Osteocyte (in vitro differentiated cells): ENCODE measurements at regions not wholly inside any gene's neighbourhood (a gene's known extent, or its start where the extent isn't known, plus 50 kb on each side); places are given as distances from the start of the nearest gene placed in this dataset.

Experiments
- DNase-seq: peaks from one replicate; pipeline ENCODE4 v3.0.0; 2021; ENCODE audit warnings: mixed read lengths; ENCODE audit not compliant: unreplicated experiment; ENCODE audit errors: extremely low spot score
- H3K27ac Mint-ChIP-seq: one replicate; pipeline ENCODE4 v1.8.0; 2021; ENCODE audit warnings: mild to moderate bottlenecking, mixed read lengths; ENCODE audit not compliant: unreplicated experiment
- H3K27me3 Mint-ChIP-seq: one replicate; pipeline ENCODE4 v1.8.0; 2021; ENCODE audit warnings: mixed read lengths; ENCODE audit not compliant: unreplicated experiment
- H3K36me3 Mint-ChIP-seq: one replicate; pipeline ENCODE4 v1.8.0; 2021; ENCODE audit warnings: mixed read lengths; ENCODE audit not compliant: unreplicated experiment
- H3K4me1 Mint-ChIP-seq: one replicate; pipeline ENCODE4 v1.8.0; 2021; ENCODE audit warnings: mixed read lengths; ENCODE audit not compliant: unreplicated experiment
- H3K4me3 Mint-ChIP-seq: one replicate; pipeline ENCODE4 v1.8.0; 2021; ENCODE audit warnings: mild to moderate bottlenecking, moderate library complexity, mixed read lengths; ENCODE audit not compliant: unreplicated experiment
- H3K9me3 Mint-ChIP-seq: one replicate; pipeline ENCODE4 v1.8.0; 2021; ENCODE audit warnings: mixed read lengths; ENCODE audit not compliant: unreplicated experiment
- TF ChIP-seq, protein P1 (sequence below): fragments of 200-600 bp; sonication (generic); IDR thresholded peaks from 2 replicates; pipeline ENCODE4 v1.5.0; 2021; ENCODE audit warnings: antibody characterized with exemption, mild to moderate bottlenecking, moderate library complexity

DNA sequence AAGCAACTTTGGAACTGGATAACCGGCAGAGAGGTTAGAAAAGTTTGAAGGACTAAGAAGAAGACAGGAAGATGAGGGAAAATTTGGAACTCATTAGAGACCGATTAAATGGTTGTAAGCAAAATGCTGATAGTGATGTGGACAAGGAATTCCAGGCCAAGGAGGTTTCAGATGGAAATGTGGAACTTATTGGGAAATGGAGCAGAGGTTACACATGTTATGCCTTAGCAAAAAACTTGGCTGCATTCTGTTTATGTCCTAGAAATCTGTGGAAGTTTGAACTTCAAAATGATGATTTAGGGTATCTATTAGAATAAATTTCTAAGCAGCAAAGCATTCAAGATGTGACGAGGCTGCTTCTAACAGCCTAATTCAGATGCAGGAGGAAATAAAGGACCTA, 675.1 kb upstream of the SYT4 start:
- Mint-ChIP-seq H3K4me1 (peaks cover 15% of the 10 kb centered on the region), H3K9me3 (peaks cover 5% of the 10 kb centered on the region), H3K36me3 (peaks cover 7% of the 10 kb centered on the region), H3K4me3 (no peak overlapping the region), H3K27ac (no peak overlapping the region), H3K27me3 (no peaks in the 10 kb centered on the region)
- no peak for DNase-seq
- TF ChIP-seq, protein P1, sequence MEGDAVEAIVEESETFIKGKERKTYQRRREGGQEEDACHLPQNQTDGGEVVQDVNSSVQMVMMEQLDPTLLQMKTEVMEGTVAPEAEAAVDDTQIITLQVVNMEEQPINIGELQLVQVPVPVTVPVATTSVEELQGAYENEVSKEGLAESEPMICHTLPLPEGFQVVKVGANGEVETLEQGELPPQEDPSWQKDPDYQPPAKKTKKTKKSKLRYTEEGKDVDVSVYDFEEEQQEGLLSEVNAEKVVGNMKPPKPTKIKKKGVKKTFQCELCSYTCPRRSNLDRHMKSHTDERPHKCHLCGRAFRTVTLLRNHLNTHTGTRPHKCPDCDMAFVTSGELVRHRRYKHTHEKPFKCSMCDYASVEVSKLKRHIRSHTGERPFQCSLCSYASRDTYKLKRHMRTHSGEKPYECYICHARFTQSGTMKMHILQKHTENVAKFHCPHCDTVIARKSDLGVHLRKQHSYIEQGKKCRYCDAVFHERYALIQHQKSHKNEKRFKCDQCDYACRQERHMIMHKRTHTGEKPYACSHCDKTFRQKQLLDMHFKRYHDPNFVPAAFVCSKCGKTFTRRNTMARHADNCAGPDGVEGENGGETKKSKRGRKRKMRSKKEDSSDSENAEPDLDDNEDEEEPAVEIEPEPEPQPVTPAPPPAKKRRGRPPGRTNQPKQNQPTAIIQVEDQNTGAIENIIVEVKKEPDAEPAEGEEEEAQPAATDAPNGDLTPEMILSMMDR = no peak

DNA sequence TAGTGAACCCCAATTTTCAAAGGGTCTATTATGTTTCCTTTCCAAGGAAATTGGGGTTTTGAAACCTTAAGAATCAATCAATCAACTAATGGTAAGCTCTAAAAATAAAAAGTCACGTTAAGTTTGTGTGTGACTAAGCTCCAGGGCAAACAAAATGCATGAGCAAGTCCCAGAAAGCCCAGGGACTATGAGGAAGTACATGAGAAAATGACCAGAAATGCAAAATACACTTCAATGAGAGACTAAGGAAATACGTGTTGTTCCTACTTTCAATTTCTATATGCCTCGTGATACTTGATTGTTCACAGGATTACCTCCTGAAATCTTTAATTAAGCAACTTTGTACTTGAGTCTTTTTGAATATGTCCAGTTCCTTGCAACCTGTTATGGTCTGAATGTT, 684.4 kb upstream of the SYT4 start:
- Mint-ChIP-seq H3K36me3 (no peaks in the 10 kb centered on the region), H3K9me3 (no peaks in the 10 kb centered on the region), H3K4me1 (peaks cover under 1% of the 10 kb centered on the region), H3K4me3 (no peak overlapping the region), H3K27ac (no peak overlapping the region), H3K27me3 (no peaks in the 10 kb centered on the region)
- DNase-seq = no peak
- TF ChIP-seq, protein P1 = no peak

DNA sequence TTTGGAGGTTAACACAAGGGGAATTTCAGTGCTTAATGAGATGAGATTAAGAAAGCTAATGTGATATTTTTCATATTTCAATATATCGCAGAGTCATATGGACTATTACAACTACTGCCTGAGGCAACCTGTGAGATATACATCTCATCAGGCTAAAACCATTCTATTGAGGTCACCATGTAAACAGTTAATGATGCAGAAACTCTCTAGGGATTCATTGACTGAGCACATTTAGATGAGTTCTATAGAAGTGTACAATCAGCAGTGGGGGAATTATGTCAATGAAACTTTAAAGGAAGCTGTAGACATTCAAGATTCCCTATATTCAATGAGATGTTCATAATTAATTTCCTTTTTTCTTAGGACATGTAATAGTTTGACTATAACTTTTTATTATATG, 687.4 kb upstream of the SYT4 start:
- TF ChIP-seq, protein P1 = no peak
- Mint-ChIP-seq H3K4me1 (no peaks in the 10 kb centered on the region), H3K36me3 (no peaks in the 10 kb centered on the region), H3K4me3 (no peak overlapping the region), H3K9me3 (no peaks in the 10 kb centered on the region), H3K27ac (no peak overlapping the region), H3K27me3 (no peaks in the 10 kb centered on the region)
- DNase-seq = no peak

DNA sequence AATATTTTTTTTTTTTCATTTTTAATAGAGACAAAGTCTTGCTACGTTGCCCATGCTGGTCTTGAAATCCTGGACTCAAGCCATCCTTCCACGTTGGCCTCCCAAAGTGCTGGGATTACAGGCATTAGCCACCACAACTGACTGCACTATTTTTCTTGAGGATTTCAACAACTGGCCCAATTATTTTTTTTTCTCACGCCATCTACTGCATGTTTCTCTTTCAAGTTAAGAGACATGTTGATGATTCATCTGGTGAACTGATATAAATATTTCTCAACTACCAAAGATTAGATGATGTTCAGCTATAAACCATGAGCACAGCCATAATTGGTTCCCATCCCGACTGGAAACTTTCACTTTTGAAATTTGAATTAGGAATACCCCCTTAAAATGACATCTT, 688.4 kb upstream of the SYT4 start:
- Mint-ChIP-seq H3K27ac (no peak overlapping the region), H3K4me3 (no peak overlapping the region), H3K9me3 (no peaks in the 10 kb centered on the region), H3K4me1 (no peaks in the 10 kb centered on the region), H3K27me3 (no peaks in the 10 kb centered on the region), H3K36me3 (no peaks in the 10 kb centered on the region)
- DNase-seq = no peak
- TF ChIP-seq, protein P1 = no peak

DNA sequence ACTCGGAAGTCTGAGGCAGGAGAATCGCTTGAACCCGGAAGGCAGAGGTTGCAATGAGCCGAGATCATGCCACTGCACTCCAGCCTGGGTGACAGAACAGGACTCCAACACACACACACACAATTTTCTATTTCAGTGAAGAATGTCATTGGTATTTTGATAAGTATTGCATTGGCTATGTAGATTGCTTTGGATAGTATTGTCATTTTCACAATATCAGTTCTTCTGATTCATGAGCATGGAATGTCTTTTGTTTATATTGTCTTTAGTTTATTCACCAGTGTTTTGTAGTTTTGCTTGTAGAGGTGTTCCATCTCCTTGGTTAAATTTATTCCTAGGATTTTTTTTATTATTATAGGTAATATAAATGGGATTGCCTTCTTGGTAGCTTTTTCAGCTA, 693.4 kb upstream of the SYT4 start:
- Mint-ChIP-seq H3K27ac (no peak overlapping the region), H3K27me3 (no peaks in the 10 kb centered on the region), H3K9me3 (peaks cover 4% of the 10 kb centered on the region), H3K4me1 (peaks cover 6% of the 10 kb centered on the region), H3K36me3 (no peaks in the 10 kb centered on the region), H3K4me3 (no peak overlapping the region)
- no peak for DNase-seq
- TF ChIP-seq, protein P1 = no peak
